WTC11 (cell line): ENCODE measurements at regions not wholly inside any gene's neighbourhood (a gene's known extent, or its start where the extent isn't known, plus 50 kb on each side); places are given as distances from the start of the nearest gene placed in this dataset.

ENCODE experiments used
- ATAC-seq: fragments of 200-7000 bp; cut with Tn5 transposase; 2 replicates; pipeline ENCODE4 v1.10.0; 2021; ENCODE audit warnings: mild to moderate bottlenecking, moderate library complexity
- CTCF ChIA-PET: fragments of 300-600 bp; sonication (Branson Sonifier 250); formaldehyde crosslinking; loops from one replicate; lab custom pipeline; 2021; ENCODE audit warnings: antibody characterized with exemption; lab: Charles Lee
- POLR2A ChIA-PET: fragments of 350-600 bp; sonication (Branson Sonifier 250); formaldehyde crosslinking; loops from one replicate; lab custom pipeline; 2021; ENCODE audit warnings: antibody characterized with exemption; lab: Charles Lee
- DNase-seq: peaks from one replicate; pipeline ENCODE4 v3.0.0; 2021; ENCODE audit warnings: low spot score
- H3K27ac Mint-ChIP-seq: 2 replicates; pipeline ENCODE4 v1.8.0; 2021; ENCODE audit warnings: mixed read lengths
- H3K27me3 Mint-ChIP-seq: 2 replicates; pipeline ENCODE4 v1.8.0; 2021; ENCODE audit warnings: low read depth, mild to moderate bottlenecking, moderate library complexity, mixed read lengths
- H3K36me3 Mint-ChIP-seq: 2 replicates; pipeline ENCODE4 v1.8.0; 2021; ENCODE audit warnings: mixed read lengths
- H3K4me1 Mint-ChIP-seq: 2 replicates; pipeline ENCODE4 v1.8.0; 2022; ENCODE audit warnings: mixed read lengths
- H3K4me3 Mint-ChIP-seq: 2 replicates; pipeline ENCODE4 v1.8.0; 2021; ENCODE audit warnings: mild to moderate bottlenecking, moderate library complexity, mixed read lengths
- H3K9me3 Mint-ChIP-seq: 2 replicates; pipeline ENCODE4 v1.8.0; 2021; ENCODE audit warnings: mixed read lengths
- CBFB ChIP-seq: sonication (generic); formaldehyde crosslinking; IDR thresholded peaks from 2 replicates; pipeline ENCODE4 v1.8.1; 2022; ENCODE audit warnings: mild to moderate bottlenecking, low read depth, missing genetic modification reagents
- CREB1 ChIP-seq: sonication (generic); formaldehyde crosslinking; IDR thresholded peaks from 2 replicates; pipeline ENCODE4 v1.8.0; 2023; ENCODE audit warnings: mild to moderate bottlenecking, missing genetic modification reagents
- ERG ChIP-seq: fragments of 250-450 bp; sonication (Bioruptor Pico); IDR thresholded peaks from 2 replicates; pipeline ENCODE4 v1.8.0; 2021; ENCODE audit warnings: mild to moderate bottlenecking
- GTF2I ChIP-seq: fragments of 250-450 bp; sonication (Bioruptor Pico); conservative IDR thresholded peaks from 2 replicates; pipeline ENCODE4 v1.4.0; 2021; ENCODE audit warnings: mild to moderate bottlenecking
- MAX ChIP-seq: sonication (generic); formaldehyde crosslinking; IDR thresholded peaks from 2 replicates; pipeline ENCODE4 v1.8.0; 2022; ENCODE audit warnings: mild to moderate bottlenecking, missing genetic modification reagents
- NR1H2 ChIP-seq: sonication (generic); formaldehyde crosslinking; IDR thresholded peaks from 2 replicates; pipeline ENCODE4 v1.9.0; 2021; ENCODE audit warnings: mild to moderate bottlenecking, moderate library complexity, missing genetic modification reagents
- OVOL2 ChIP-seq: fragments of 250-450 bp; sonication (Bioruptor Pico); IDR thresholded peaks from 2 replicates; pipeline ENCODE4 v1.9.0; 2021; ENCODE audit warnings: mild to moderate bottlenecking, borderline replicate concordance
- PREB ChIP-seq: sonication (generic); formaldehyde crosslinking; IDR thresholded peaks from 2 replicates; pipeline ENCODE4 v1.8.1; 2022; ENCODE audit warnings: mild to moderate bottlenecking, missing genetic modification reagents, moderate library complexity, borderline replicate concordance
- SMAD3 ChIP-seq: sonication (generic); formaldehyde crosslinking; IDR thresholded peaks from 2 replicates; pipeline ENCODE4 v1.8.0; 2022; ENCODE audit warnings: missing genetic modification reagents, mild to moderate bottlenecking, borderline replicate concordance
- STAT6 ChIP-seq: sonication (generic); formaldehyde crosslinking; conservative IDR thresholded peaks from 2 replicates; pipeline ENCODE4 v1.8.1; 2023; ENCODE audit warnings: mild to moderate bottlenecking, low read depth, missing genetic modification reagents, moderate library complexity
- ZBTB43 ChIP-seq: sonication (generic); formaldehyde crosslinking; IDR thresholded peaks from 2 replicates; pipeline ENCODE4 v1.8.1; 2023; ENCODE audit warnings: mild to moderate bottlenecking, missing genetic modification reagents
- ZNF263 ChIP-seq: sonication (generic); formaldehyde crosslinking; IDR thresholded peaks from 2 replicates; pipeline ENCODE4 v1.8.1; 2022; ENCODE audit warnings: low read depth, mild to moderate bottlenecking, moderate library complexity, missing genetic modification reagents
- ZNF425 ChIP-seq: fragments of 250-450 bp; sonication (Bioruptor Pico); conservative IDR thresholded peaks from 2 replicates; pipeline ENCODE4 v1.9.0; 2021; ENCODE audit warnings: mild to moderate bottlenecking
- ZSCAN18 ChIP-seq: fragments of 250-450 bp; sonication (Bioruptor Pico); IDR thresholded peaks from 2 replicates; pipeline ENCODE4 v2.1.2; 2022; ENCODE audit warnings: mild to moderate bottlenecking, moderate library complexity

- ChIA-PET CTCF (no interaction called here), POLR2A (no interaction called here)
- TF ChIP-seq PREB (CRISPR knock-in tag) (no peak), CBFB (CRISPR knock-in tag) (no peak), ZSCAN18 (CRISPR knock-in tag) (no peak), NR1H2 (CRISPR knock-in tag) (no peak), CREB1 (no peak), ZBTB43 (CRISPR knock-in tag) (no peak)
- Mint-ChIP-seq H3K4me1 (no peaks in the 10 kb centered on the region), H3K27me3 (no peaks in the 10 kb centered on the region), H3K9me3 (no peaks in the 10 kb centered on the region), H3K36me3 (no peaks in the 10 kb centered on the region), H3K4me3 (no peak overlapping the region), H3K27ac (no peak overlapping the region)
- ATAC-seq (no peak), DNase-seq (no peak)
These were observed 272.2 kb upstream of the NPVF start for GRCh38 chr7:25500393-25500921.

- H3K27me3 Mint-ChIP-seq, result no peaks in the 10 kb centered on the region
- peaks cover under 1% of the 10 kb centered on the region; the same call in 1 of the 2 replicates for H3K9me3 Mint-ChIP-seq
- DNase-seq, result no peak
- no peak overlapping the region for H3K27ac Mint-ChIP-seq
- H3K4me1 Mint-ChIP-seq, result no peaks in the 10 kb centered on the region
- POLR2A ChIA-PET, result no interaction called here
- CTCF ChIA-PET, result no interaction called here
- no peak for TF ChIP-seq GTF2I (CRISPR knock-in tag)
- no peak for TF ChIP-seq PREB (CRISPR knock-in tag)
- H3K36me3 Mint-ChIP-seq, result no peaks in the 10 kb centered on the region
- H3K4me3 Mint-ChIP-seq, result no peak overlapping the region
- ATAC-seq, result no peak
These were observed 275.0 kb upstream of the NPVF start for GRCh38 chr7:25503306-25503705.

- H3K4me1 Mint-ChIP-seq, result no peaks in the 10 kb centered on the region
- DNase-seq, result no peak
- no peak overlapping the region for H3K4me3 Mint-ChIP-seq
- H3K9me3 Mint-ChIP-seq, result peaks cover 14% of the 10 kb centered on the region; the same call in 1 of the 2 replicates
- TF ChIP-seq SMAD3 (CRISPR knock-in tag), result no peak
- no peak for TF ChIP-seq MAX
- no peak for TF ChIP-seq OVOL2 (CRISPR knock-in tag)
- no peak for TF ChIP-seq ZNF263
- TF ChIP-seq, all 79 proteins: peak for 0
- Mint-ChIP-seq H3K36me3 (no peaks in the 10 kb centered on the region), H3K27ac (no peak overlapping the region), H3K27me3 (no peaks in the 10 kb centered on the region; the same call in 1 of the 2 replicates)
- ChIA-PET POLR2A (no interaction called here), CTCF (no interaction called here)
- ATAC-seq, result no peak
These were observed 283.9 kb upstream of the NPVF start for GRCh38 chr7:25512061-25512687.

- no peak for ATAC-seq
- H3K9me3 Mint-ChIP-seq, result peaks cover 3% of the 10 kb centered on the region; the same call in 1 of the 2 replicates
- TF ChIP-seq ZNF425, result no peak
- TF ChIP-seq ERG (CRISPR knock-in tag), result no peak
- TF ChIP-seq STAT6, result no peak
These were observed 287.5 kb upstream of the NPVF start for GRCh38 chr7:25515633-25516275.

More at GRCh38 chr7:25515633-25516275, 287.5 kb upstream of the NPVF start:
- no peak for DNase-seq
- H3K27ac Mint-ChIP-seq, result no peak overlapping the region
- H3K27me3 Mint-ChIP-seq, result no peaks in the 10 kb centered on the region; the same call in 1 of the 2 replicates
- H3K36me3 Mint-ChIP-seq, result peaks cover 3% of the 10 kb centered on the region; the same call in 1 of the 2 replicates
- H3K4me3 Mint-ChIP-seq, result no peak overlapping the region
- H3K4me1 Mint-ChIP-seq, result peaks cover 3% of the 10 kb centered on the region; the same call in 1 of the 2 replicates
- CTCF ChIA-PET, result no interaction called here
- POLR2A ChIA-PET, result no interaction called here
